K562 (cell line): ENCODE measurements at regions not wholly inside any gene's neighbourhood (a gene's known extent, or its start where the extent isn't known, plus 50 kb on each side); places are given as distances from the start of the nearest gene placed in this dataset.

Source experiments
- BACH1 ChIP-seq: fragments of 200-800 bp; sonication (Bioruptor generic); IDR thresholded peaks from 2 replicates; pipeline ENCODE4 v1.6.1; 2016; ENCODE audit warnings: missing genetic modification characterization, missing compliant biosample characterization
- BCOR ChIP-seq: fragments of 450-650 bp; IDR thresholded peaks from 2 replicates; pipeline ENCODE4 v1.6.1; 2016
- CEBPB ChIP-seq: fragments of 450-650 bp; IDR thresholded peaks from 2 replicates; pipeline ENCODE4 v1.6.1; 2016; ENCODE audit warnings: missing genetic modification characterization, missing compliant biosample characterization
- FOSL1 ChIP-seq: fragments of 200-800 bp; sonication (Bioruptor generic); conservative IDR thresholded peaks from 2 replicates; pipeline ENCODE4 v1.6.1; 2016; ENCODE audit warnings: missing genetic modification characterization, missing compliant biosample characterization
- NCOR1 ChIP-seq: fragments of 450-650 bp; IDR thresholded peaks from 2 replicates; pipeline ENCODE4 v1.6.1; 2016; ENCODE audit warnings: mild to moderate bottlenecking, moderate library complexity
- RBM39 ChIP-seq: fragments of 200-400 bp; formaldehyde crosslinking; optimal IDR thresholded peaks from 2 replicates; pipeline ENCODE3; 2018; ENCODE audit warnings: low read depth, low read length
- SMAD4 ChIP-seq: fragments of 250-450 bp; sonication (Bioruptor Pico); conservative IDR thresholded peaks from 2 replicates; pipeline ENCODE4 v1.8.0; 2021; ENCODE audit warnings: inconsistent platforms, mild to moderate bottlenecking, moderate library complexity
- SP1 ChIP-seq: sonication (generic); formaldehyde crosslinking; IDR thresholded peaks from 2 replicates; pipeline ENCODE4 v1.8.1; 2022; ENCODE audit warnings: mild to moderate bottlenecking, missing genetic modification reagents
- ZNF133 ChIP-seq: fragments of 250-450 bp; sonication (Bioruptor Pico); IDR thresholded peaks from 2 replicates; pipeline ENCODE4 v1.4.0; 2020; ENCODE audit warnings: mild to moderate bottlenecking
- TF ChIP-seq, protein P1 (sequence below), 3 experiments: IDR thresholded peaks in 2 of 3; conservative IDR thresholded peaks in 1 of 3; 2 replicates each; pipeline ENCODE4 v1.5.1; 2011 to 2012; ENCODE audit warnings: low read length in 3 of 3, mild to moderate bottlenecking in 3 of 3, control low read depth in 2 of 3, improper control_type of control experiment in 1 of 3, inconsistent platforms in 1 of 3, low read depth in 1 of 3, mixed read lengths in 1 of 3, moderate library complexity in 1 of 3; ENCODE audit not compliant: insufficient read depth in 2 of 3
- TF ChIP-seq, protein P2 (sequence below): fragments of 450-650 bp; IDR thresholded peaks from 2 replicates; pipeline ENCODE4 v1.6.1; 2018; ENCODE audit not compliant: partially characterized antibody

DNA sequence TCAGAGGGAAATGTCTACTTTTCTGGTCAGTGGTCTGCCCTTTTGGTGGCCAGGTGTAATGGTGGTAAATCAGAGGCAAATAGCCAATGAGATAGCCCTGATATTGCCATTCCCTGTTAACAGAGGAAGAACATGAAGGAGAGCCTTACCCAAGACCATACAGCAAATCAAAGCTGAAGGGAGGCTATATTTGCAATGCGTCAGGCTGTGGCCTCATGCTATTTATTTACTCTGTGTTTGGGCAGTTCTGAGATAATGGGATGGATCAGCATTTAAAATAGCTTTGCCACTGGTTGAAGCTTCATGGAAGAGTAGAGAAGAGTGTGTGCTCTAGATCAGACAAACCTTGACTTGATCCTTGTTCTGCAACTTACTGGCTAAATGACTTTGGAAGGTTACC lies 73.3 kb upstream of the MAML3 start:
- TF ChIP-seq, protein P1, sequence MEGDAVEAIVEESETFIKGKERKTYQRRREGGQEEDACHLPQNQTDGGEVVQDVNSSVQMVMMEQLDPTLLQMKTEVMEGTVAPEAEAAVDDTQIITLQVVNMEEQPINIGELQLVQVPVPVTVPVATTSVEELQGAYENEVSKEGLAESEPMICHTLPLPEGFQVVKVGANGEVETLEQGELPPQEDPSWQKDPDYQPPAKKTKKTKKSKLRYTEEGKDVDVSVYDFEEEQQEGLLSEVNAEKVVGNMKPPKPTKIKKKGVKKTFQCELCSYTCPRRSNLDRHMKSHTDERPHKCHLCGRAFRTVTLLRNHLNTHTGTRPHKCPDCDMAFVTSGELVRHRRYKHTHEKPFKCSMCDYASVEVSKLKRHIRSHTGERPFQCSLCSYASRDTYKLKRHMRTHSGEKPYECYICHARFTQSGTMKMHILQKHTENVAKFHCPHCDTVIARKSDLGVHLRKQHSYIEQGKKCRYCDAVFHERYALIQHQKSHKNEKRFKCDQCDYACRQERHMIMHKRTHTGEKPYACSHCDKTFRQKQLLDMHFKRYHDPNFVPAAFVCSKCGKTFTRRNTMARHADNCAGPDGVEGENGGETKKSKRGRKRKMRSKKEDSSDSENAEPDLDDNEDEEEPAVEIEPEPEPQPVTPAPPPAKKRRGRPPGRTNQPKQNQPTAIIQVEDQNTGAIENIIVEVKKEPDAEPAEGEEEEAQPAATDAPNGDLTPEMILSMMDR (IDR thresholded peaks at IDR 0.05 in 2 of 3, conservative IDR thresholded peaks at IDR 0.05 in 1 of 3; ENCODE audit: insufficient read depth in 2 of 3, low read depth in 1 of 3, low read length in 3 of 3), result no peak
- TF ChIP-seq, protein P2, sequence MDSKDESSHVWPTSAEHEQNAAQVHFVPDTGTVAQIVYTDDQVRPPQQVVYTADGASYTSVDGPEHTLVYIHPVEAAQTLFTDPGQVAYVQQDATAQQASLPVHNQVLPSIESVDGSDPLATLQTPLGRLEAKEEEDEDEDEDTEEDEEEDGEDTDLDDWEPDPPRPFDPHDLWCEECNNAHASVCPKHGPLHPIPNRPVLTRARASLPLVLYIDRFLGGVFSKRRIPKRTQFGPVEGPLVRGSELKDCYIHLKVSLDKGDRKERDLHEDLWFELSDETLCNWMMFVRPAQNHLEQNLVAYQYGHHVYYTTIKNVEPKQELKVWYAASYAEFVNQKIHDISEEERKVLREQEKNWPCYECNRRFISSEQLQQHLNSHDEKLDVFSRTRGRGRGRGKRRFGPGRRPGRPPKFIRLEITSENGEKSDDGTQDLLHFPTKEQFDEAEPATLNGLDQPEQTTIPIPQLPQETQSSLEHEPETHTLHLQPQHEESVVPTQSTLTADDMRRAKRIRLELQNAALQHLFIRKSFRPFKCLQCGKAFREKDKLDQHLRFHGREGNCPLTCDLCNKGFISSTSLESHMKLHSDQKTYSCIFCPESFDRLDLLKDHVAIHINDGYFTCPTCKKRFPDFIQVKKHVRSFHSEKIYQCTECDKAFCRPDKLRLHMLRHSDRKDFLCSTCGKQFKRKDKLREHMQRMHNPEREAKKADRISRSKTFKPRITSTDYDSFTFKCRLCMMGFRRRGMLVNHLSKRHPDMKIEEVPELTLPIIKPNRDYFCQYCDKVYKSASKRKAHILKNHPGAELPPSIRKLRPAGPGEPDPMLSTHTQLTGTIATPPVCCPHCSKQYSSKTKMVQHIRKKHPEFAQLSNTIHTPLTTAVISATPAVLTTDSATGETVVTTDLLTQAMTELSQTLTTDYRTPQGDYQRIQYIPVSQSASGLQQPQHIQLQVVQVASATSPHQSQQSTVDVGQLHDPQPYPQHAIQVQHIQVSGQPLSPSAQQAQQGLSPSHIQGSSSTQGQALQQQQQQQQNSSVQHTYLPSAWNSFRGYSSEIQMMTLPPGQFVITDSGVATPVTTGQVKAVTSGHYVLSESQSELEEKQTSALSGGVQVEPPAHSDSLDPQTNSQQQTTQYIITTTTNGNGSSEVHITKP, result no peak
- TF ChIP-seq ZNF133 (CRISPR knock-in tag) (no peak), FOSL1 (tag) (no peak), RBM39 (no peak), BACH1 (tag) (no peak), NCOR1 (no peak), BCOR (no peak), SP1 (CRISPR knock-in tag) (no peak), SMAD4 (CRISPR knock-in tag) (no peak), CEBPB (no peak)
